ENCODE measurements at regions not wholly inside any gene's neighbourhood (a gene's known extent, or its start where the extent isn't known, plus 50 kb on each side); places are given as distances from the start of the nearest gene placed in this dataset.

GRCh38 chr2:236508466-236508865, 61.2 kb upstream of the ACKR3 start:
- Mint-ChIP-seq H3K27me3 (peaks cover 11% of the 10 kb centered on the region), H3K4me3 (peak overlapping the region; percentile 20), H3K36me3 (ENCODE audit: low read depth) (no peaks in the 10 kb centered on the region), H3K27ac (no peak overlapping the region), H3K9me3 (no peaks in the 10 kb centered on the region), H3K4me1 (ENCODE audit: low read depth) (peaks cover 5% of the 10 kb centered on the region)
- TF ChIP-seq CTCF (IDR thresholded peaks at IDR 0.05): no peak
- ChIA-PET POLR2A (no interaction called here), CTCF (interaction anchor here (12.3 kb wide), 1 partner anchor 61 kb away, joined by 197 read pairs; the partner anchor contains the start of gene ACKR3)
- ATAC-seq (no peak), DNase-seq (no peak)
- intact Hi-C loops (cut with micrococcal nuclease): no loop called here

GRCh38 chr2:236510034-236510433, 59.6 kb upstream of the ACKR3 start:
- ChIA-PET CTCF (interaction anchor here (12.3 kb wide), 1 partner anchor 59 kb away, joined by 197 read pairs; the partner anchor contains the start of gene ACKR3), POLR2A (interaction anchor here (1.7 kb wide), 1 partner anchor 60 kb away, joined by 6 read pairs; the partner anchor contains the start of gene ACKR3)
- H3K27me3 Mint-ChIP-seq: peaks cover 8% of the 10 kb centered on the region
- intact Hi-C loops (cut with micrococcal nuclease): no loop called here
- TF ChIP-seq CTCF (IDR thresholded peaks at IDR 0.05): no peak
- no peak overlapping the region for H3K4me3 Mint-ChIP-seq
- H3K27ac Mint-ChIP-seq: no peak overlapping the region
- no peak for DNase-seq
- peaks cover 5% of the 10 kb centered on the region for H3K4me1 Mint-ChIP-seq (ENCODE audit: low read depth)
- no peak for ATAC-seq
- no peaks in the 10 kb centered on the region for H3K36me3 Mint-ChIP-seq (ENCODE audit: low read depth)
- H3K9me3 Mint-ChIP-seq: no peaks in the 10 kb centered on the region

GRCh38 chr2:236511266-236511665, 58.4 kb upstream of the ACKR3 start:
- TF ChIP-seq CTCF (IDR thresholded peaks at IDR 0.05): no peak
- CTCF ChIA-PET: interaction anchor here (4.7 to 12.3 kb wide), 2 partner anchors 44 to 58 kb away, joined by 29 to 197 read pairs; partner anchors contain the start of gene ACKR3
- intact Hi-C loops (cut with micrococcal nuclease): no loop called here
- Mint-ChIP-seq H3K4me1 (ENCODE audit: low read depth) (peaks cover 5% of the 10 kb centered on the region), H3K9me3 (no peaks in the 10 kb centered on the region), H3K36me3 (ENCODE audit: low read depth) (no peaks in the 10 kb centered on the region), H3K4me3 (no peak overlapping the region), H3K27ac (no peak overlapping the region), H3K27me3 (peaks cover 6% of the 10 kb centered on the region)
- POLR2A ChIA-PET: no interaction called here
- no peak for DNase-seq
- ATAC-seq: no peak

- H3K4me3 Mint-ChIP-seq: no peak overlapping the region
- H3K27me3 Mint-ChIP-seq: peaks cover 3% of the 10 kb centered on the region
- no peak for DNase-seq
- peaks cover under 1% of the 10 kb centered on the region for H3K4me1 Mint-ChIP-seq (ENCODE audit: low read depth)
- no peak for TF ChIP-seq CTCF (IDR thresholded peaks at IDR 0.05)
- CTCF ChIA-PET: interaction anchor here (0.6 to 12.3 kb wide), 28 partner anchors 8 to 929 kb away, joined by 3 to 197 read pairs (median 5); partner anchors contain the start of gene ACKR3
- intact Hi-C loops (cut with micrococcal nuclease): loop anchor here (2.0 kb wide), 1 partner anchor 57 kb away; the partner anchor contains the start of gene ACKR3
- ATAC-seq: no peak
- no peaks in the 10 kb centered on the region for H3K9me3 Mint-ChIP-seq
- no peaks in the 10 kb centered on the region for H3K36me3 Mint-ChIP-seq (ENCODE audit: low read depth)
- POLR2A ChIA-PET: interaction anchor here (3.4 kb wide), 1 partner anchor 57 kb away, joined by 15 read pairs; the partner anchor contains the start of gene ACKR3
- no peak overlapping the region for H3K27ac Mint-ChIP-seq
Observed at GRCh38 chr2:236512267-236512666, 57.4 kb upstream of the ACKR3 start.

- peak; percentile 69 for TF ChIP-seq CTCF (IDR thresholded peaks at IDR 0.05)
- Mint-ChIP-seq H3K36me3 (ENCODE audit: low read depth) (no peaks in the 10 kb centered on the region), H3K4me3 (no peak overlapping the region), H3K27me3 (peaks cover 2% of the 10 kb centered on the region), H3K9me3 (no peaks in the 10 kb centered on the region), H3K27ac (no peak overlapping the region), H3K4me1 (ENCODE audit: low read depth) (no peaks in the 10 kb centered on the region)
- ChIA-PET CTCF (interaction anchor here (0.6 to 12.3 kb wide), 31 partner anchors 9 to 930 kb away, joined by 3 to 197 read pairs (median 5); partner anchors contain the start of gene ACKR3), POLR2A (interaction anchor here (3.4 kb wide), 1 partner anchor 56 kb away, joined by 15 read pairs; the partner anchor contains the start of gene ACKR3)
- peak; percentile 85 for DNase-seq
- intact Hi-C loops (cut with micrococcal nuclease): loop anchor here (2.0 kb wide), 1 partner anchor 56 kb away; the partner anchor contains the start of gene ACKR3
- ATAC-seq: peak; percentile 99
Observed at GRCh38 chr2:236512902-236513435, 56.7 kb upstream of the ACKR3 start.

Measured in activated CD8-positive, alpha-beta T cell treated with anti-CD3 and anti-CD28 coated beads for 36 hours (primary cell).